GM12878 (cell line): ENCODE measurements at regions not wholly inside any gene's neighbourhood (a gene's known extent, or its start where the extent isn't known, plus 50 kb on each side); places are given as distances from the start of the nearest gene placed in this dataset.

Source experiments
- BCLAF1 ChIP-seq: fragments of 450-650 bp; IDR thresholded peaks from 2 replicates; pipeline ENCODE4 v1.6.1; 2017; ENCODE audit warnings: antibody characterized with exemption, mild to moderate bottlenecking, moderate library complexity
- BHLHE40 ChIP-seq, 2 experiments: fragments of 450-650 bp in 1 of 2; IDR thresholded peaks; 2 replicates each; pipeline ENCODE4 v1.6.1; 2011 to 2017; ENCODE audit warnings: low read depth in 2 of 2, borderline replicate concordance in 1 of 2, improper control_type of control experiment in 1 of 2, low read length in 1 of 2, mild to moderate bottlenecking in 1 of 2
- CBFB ChIP-seq: IDR thresholded peaks from 2 replicates; pipeline ENCODE4 v1.6.1; 2016; ENCODE audit warnings: antibody characterized with exemption, low read depth
- CBX3 ChIP-seq: fragments of 200-600 bp; sonication (generic); IDR thresholded peaks from 2 replicates; pipeline ENCODE4 v1.6.1; 2016; ENCODE audit warnings: low read depth, borderline replicate concordance
- CREM ChIP-seq: IDR thresholded peaks from 2 replicates; pipeline ENCODE4 v1.6.1; 2014; ENCODE audit warnings: antibody characterized with exemption, low read depth
- EP300 ChIP-seq, 2 experiments: fragments of 150-350 bp in 1 of 2; IDR thresholded peaks; 2 replicates each; pipeline ENCODE4 v1.6.1; 2011 to 2012; ENCODE audit warnings: low read depth in 2 of 2, low read length in 2 of 2, borderline replicate concordance in 1 of 2, improper control_type of control experiment in 1 of 2, inconsistent platforms in 1 of 2; ENCODE audit not compliant: control insufficient read depth in 1 of 2
- JUNB ChIP-seq: IDR thresholded peaks from 2 replicates; pipeline ENCODE4 v1.6.1; 2016; ENCODE audit warnings: antibody characterized with exemption, mild to moderate bottlenecking
- NR2C1 ChIP-seq: fragments of 450-650 bp; IDR thresholded peaks from 2 replicates; pipeline ENCODE4 v1.6.1; 2017; ENCODE audit warnings: antibody characterized with exemption, mild to moderate bottlenecking, moderate library complexity
- NR2F1 ChIP-seq: fragments of 450-650 bp; conservative IDR thresholded peaks from 2 replicates; pipeline ENCODE4 v1.6.1; 2017; ENCODE audit warnings: mild to moderate bottlenecking
- PBX3 ChIP-seq: IDR thresholded peaks from 2 replicates; pipeline ENCODE4 v1.6.1; 2011; ENCODE audit warnings: mild to moderate bottlenecking, low read depth, low read length, moderate library complexity; ENCODE audit not compliant: insufficient replicate concordance
- PKNOX1 ChIP-seq: fragments of 450-650 bp; IDR thresholded peaks from 2 replicates; pipeline ENCODE4 v1.6.1; 2016; ENCODE audit warnings: mild to moderate bottlenecking
- POLR2AphosphoS5 ChIP-seq: IDR thresholded peaks from 2 replicates; pipeline ENCODE4 v1.6.1; 2011; ENCODE audit warnings: mild to moderate bottlenecking, low read length, inconsistent platforms
- RAD21 ChIP-seq: IDR thresholded peaks from 2 replicates; pipeline ENCODE4 v1.6.1; 2011; ENCODE audit warnings: mild to moderate bottlenecking, low read depth, low read length, moderate library complexity; ENCODE audit not compliant: insufficient read depth
- RELA ChIP-seq: fragments of 450-650 bp; IDR thresholded peaks from 2 replicates; pipeline ENCODE4 v1.8.0; 2014; ENCODE audit warnings: borderline replicate concordance; ENCODE audit not compliant: partially characterized antibody
- RUNX3 ChIP-seq: IDR thresholded peaks from 2 replicates; pipeline ENCODE4 v1.6.1; 2012; ENCODE audit warnings: low read length, inconsistent platforms
- SPI1 ChIP-seq: IDR thresholded peaks from 2 replicates; pipeline ENCODE4 v1.6.1; 2011; ENCODE audit warnings: low read depth, mild to moderate bottlenecking, low read length, moderate library complexity, borderline replicate concordance; ENCODE audit not compliant: insufficient read depth
- TCF3 ChIP-seq: IDR thresholded peaks from 2 replicates; pipeline ENCODE4 v1.6.1; 2012; ENCODE audit warnings: low read depth, mild to moderate bottlenecking, low read length, borderline replicate concordance; ENCODE audit not compliant: insufficient read depth
- TF ChIP-seq, protein P1 (sequence below): fragments of 450-650 bp; IDR thresholded peaks from 2 replicates; pipeline ENCODE4 v1.6.1; 2016; ENCODE audit warnings: mild to moderate bottlenecking
- TF ChIP-seq, protein P2 (sequence below): fragments of 450-650 bp; IDR thresholded peaks from 2 replicates; pipeline ENCODE4 v1.6.1; 2017; ENCODE audit warnings: mild to moderate bottlenecking, low read depth, inconsistent platforms; ENCODE audit not compliant: poor library complexity, severe bottlenecking

DNA sequence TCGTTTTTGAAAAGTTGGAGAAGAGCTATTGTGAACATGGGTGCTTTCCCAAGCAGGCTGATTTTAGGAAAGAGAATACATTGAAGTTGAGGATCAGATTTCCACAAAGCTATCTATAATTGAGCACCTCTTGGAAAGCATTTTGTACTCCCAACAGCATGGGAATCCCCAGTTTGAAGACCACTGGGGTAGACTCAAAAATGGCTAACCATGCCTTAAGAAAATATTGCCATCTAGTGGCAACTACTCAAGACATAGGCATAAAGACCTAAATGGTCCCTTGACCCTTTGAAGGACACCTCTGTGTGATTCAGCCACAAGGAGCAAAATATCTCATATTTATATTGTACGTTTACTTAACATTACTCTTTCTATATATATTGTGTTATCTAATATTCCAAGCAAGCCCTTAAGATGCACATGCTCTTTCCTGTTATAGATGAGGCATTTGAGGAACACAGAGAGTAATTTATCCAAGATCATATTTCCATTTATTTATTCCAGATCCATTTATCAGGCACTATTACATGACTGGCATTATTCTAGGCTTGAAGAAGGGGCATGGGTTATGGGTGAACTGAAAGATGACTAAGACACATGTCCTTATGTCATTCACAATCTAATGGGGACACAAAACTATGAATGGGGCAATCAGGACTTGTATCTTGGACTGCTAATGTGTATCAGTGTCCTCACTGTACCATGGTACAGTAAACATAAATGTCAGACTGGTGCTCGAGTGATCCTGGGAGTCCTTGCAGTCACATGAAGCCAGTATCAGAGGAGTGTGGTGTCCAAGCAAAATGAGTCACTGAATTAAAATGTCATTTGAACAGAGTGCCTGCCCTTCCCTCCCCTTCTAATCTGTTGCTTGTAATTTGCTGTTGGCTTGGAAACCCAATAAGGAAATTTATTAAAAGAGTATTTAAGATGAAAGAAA is 121.0 kb upstream of the XPO1 start (continued):
- no peak for TF ChIP-seq TCF3
- peak; percentile 89 for TF ChIP-seq RAD21
- TF ChIP-seq EP300 (IDR thresholded peaks at IDR 0.05; ENCODE audit: borderline replicate concordance in 1 of 2, control insufficient read depth in 1 of 2, low read depth in 2 of 2, low read length in 2 of 2), result no peak
- 0 out of 2 replicates have a peak, but pooled peaks have one; percentile 20 for TF ChIP-seq RUNX3
- no peak for TF ChIP-seq CREM
- TF ChIP-seq JUNB, result no peak
- TF ChIP-seq NR2C1, result no peak
- no peak for TF ChIP-seq CBFB
- no peak for TF ChIP-seq SPI1
- TF ChIP-seq PBX3, result no peak
- TF ChIP-seq NR2F1, result 0 out of 2 replicates have a peak, but pooled peaks have one; percentile 33
- TF ChIP-seq, protein P1, sequence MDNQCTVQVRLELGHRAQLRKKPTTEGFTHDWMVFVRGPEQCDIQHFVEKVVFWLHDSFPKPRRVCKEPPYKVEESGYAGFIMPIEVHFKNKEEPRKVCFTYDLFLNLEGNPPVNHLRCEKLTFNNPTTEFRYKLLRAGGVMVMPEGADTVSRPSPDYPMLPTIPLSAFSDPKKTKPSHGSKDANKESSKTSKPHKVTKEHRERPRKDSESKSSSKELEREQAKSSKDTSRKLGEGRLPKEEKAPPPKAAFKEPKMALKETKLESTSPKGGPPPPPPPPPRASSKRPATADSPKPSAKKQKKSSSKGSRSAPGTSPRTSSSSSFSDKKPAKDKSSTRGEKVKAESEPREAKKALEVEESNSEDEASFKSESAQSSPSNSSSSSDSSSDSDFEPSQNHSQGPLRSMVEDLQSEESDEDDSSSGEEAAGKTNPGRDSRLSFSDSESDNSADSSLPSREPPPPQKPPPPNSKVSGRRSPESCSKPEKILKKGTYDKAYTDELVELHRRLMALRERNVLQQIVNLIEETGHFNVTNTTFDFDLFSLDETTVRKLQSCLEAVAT, result no peak
- TF ChIP-seq, protein P2, sequence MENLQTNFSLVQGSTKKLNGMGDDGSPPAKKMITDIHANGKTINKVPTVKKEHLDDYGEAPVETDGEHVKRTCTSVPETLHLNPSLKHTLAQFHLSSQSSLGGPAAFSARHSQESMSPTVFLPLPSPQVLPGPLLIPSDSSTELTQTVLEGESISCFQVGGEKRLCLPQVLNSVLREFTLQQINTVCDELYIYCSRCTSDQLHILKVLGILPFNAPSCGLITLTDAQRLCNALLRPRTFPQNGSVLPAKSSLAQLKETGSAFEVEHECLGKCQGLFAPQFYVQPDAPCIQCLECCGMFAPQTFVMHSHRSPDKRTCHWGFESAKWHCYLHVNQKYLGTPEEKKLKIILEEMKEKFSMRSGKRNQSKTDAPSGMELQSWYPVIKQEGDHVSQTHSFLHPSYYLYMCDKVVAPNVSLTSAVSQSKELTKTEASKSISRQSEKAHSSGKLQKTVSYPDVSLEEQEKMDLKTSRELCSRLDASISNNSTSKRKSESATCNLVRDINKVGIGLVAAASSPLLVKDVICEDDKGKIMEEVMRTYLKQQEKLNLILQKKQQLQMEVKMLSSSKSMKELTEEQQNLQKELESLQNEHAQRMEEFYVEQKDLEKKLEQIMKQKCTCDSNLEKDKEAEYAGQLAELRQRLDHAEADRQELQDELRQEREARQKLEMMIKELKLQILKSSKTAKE, result peak; percentile 56
- TF ChIP-seq BHLHE40 (IDR thresholded peaks at IDR 0.05; ENCODE audit: borderline replicate concordance in 1 of 2, low read depth in 2 of 2, low read length in 1 of 2), result no peak
- no peak for TF ChIP-seq BCLAF1
- peak; percentile 30; the same call in 1 of the 2 replicates for TF ChIP-seq PKNOX1
- TF ChIP-seq RELA, result peak; percentile 57
- TF ChIP-seq CBX3, result no peak
- no peak for TF ChIP-seq POLR2AphosphoS5
